Astrocyte of the spinal cord (primary cell): ENCODE measurements at regions not wholly inside any gene's neighbourhood (a gene's known extent, or its start where the extent isn't known, plus 50 kb on each side); places are given as distances from the start of the nearest gene placed in this dataset.

ENCODE experiments used
- DNase-seq: peaks from one replicate; pipeline ENCODE4 v3.0.0; 2011; ENCODE audit warnings: low read depth, low spot score
- H3K4me3 ChIP-seq: 2 replicates; pipeline ENCODE4 v1.5.1; 2011; ENCODE audit warnings: low read depth, mild to moderate bottlenecking, low read length, moderate library complexity
- in situ Hi-C: cut with HindIII; loops from 2 replicates; pipeline ENCODE4 v1.10.0; 2017; ENCODE audit warnings: low sequenced_read_pairs
- TF ChIP-seq, protein P1 (sequence below): IDR thresholded peaks from 2 replicates; pipeline ENCODE4 v1.5.1; 2012; ENCODE audit warnings: low read depth, mild to moderate bottlenecking, low read length, inconsistent platforms

DNA sequence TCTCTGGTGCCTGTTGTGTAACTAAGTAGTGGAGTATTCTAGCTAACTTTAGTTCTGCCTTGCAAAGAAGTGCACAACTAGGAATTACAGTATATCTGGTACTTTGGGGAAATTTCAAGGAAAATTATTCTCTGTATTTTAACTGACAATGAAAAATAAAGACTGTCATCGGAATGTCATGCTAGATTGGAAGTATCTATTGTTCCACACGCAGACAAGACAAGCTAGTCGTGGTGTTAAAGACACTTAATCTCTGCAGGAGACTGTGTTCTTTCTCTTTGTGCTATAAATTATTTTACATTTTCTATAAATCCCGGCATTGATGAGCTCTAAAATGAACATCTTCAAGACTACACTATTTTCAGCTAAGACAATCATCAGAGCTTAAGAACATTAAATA, 1068.8 kb upstream of the ADGRL4 start:
- TF ChIP-seq, protein P1, sequence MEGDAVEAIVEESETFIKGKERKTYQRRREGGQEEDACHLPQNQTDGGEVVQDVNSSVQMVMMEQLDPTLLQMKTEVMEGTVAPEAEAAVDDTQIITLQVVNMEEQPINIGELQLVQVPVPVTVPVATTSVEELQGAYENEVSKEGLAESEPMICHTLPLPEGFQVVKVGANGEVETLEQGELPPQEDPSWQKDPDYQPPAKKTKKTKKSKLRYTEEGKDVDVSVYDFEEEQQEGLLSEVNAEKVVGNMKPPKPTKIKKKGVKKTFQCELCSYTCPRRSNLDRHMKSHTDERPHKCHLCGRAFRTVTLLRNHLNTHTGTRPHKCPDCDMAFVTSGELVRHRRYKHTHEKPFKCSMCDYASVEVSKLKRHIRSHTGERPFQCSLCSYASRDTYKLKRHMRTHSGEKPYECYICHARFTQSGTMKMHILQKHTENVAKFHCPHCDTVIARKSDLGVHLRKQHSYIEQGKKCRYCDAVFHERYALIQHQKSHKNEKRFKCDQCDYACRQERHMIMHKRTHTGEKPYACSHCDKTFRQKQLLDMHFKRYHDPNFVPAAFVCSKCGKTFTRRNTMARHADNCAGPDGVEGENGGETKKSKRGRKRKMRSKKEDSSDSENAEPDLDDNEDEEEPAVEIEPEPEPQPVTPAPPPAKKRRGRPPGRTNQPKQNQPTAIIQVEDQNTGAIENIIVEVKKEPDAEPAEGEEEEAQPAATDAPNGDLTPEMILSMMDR = no peak
- in situ Hi-C loops = no loop called here
- H3K4me3 ChIP-seq = no peak overlapping the region
- DNase-seq = no peak

DNA sequence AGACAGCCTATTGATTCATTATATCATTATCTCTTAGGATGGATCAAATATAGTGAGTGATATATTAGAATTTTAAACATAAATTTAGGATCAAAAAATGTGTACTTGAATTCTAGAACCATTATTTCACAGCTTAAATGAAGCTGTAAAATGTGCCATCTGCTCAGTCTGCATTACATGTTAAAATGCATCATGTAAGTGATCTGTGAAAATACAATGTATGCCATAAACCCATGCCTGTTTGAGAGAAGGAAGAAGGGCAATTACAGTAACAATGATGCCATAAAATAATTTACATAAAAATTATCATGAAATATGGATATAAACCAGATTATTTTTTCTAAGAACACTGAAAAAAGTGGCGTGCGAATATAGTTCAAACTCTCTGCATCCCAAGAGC, 1066.0 kb upstream of the ADGRL4 start:
- no peak for DNase-seq
- in situ Hi-C loops = no loop called here
- H3K4me3 ChIP-seq = no peak overlapping the region
- TF ChIP-seq, protein P1 = no peak

- H3K4me3 ChIP-seq = no peak overlapping the region
- in situ Hi-C loops = no loop called here
- TF ChIP-seq, protein P1 = no peak
- DNase-seq = peak; percentile 15
Observed at GRCh38 chr1:80066060-80066459, 1059.5 kb upstream of the ADGRL4 start.

DNA sequence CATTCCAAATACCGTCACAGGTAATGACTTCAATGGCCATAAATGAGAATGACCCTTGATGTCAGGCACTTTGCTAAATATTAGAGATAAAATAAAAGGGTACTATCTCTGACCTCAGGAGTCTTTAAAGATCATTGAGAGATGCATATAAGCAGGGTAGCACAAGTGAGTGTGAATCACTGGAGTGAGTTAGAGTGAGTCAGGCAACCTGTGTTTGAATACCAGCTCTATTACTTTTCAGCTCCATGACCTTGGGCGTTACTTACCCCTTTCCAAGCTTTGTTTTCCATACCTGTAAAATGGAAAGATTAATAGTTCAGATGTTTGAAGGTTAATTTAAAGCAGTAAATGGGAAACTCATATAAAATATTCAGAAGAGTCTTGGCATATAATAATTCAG, 1058.0 kb upstream of the ADGRL4 start:
- peak; percentile 26 for DNase-seq
- in situ Hi-C loops = no loop called here
- TF ChIP-seq, protein P1 = no peak
- H3K4me3 ChIP-seq = no peak overlapping the region

DNA sequence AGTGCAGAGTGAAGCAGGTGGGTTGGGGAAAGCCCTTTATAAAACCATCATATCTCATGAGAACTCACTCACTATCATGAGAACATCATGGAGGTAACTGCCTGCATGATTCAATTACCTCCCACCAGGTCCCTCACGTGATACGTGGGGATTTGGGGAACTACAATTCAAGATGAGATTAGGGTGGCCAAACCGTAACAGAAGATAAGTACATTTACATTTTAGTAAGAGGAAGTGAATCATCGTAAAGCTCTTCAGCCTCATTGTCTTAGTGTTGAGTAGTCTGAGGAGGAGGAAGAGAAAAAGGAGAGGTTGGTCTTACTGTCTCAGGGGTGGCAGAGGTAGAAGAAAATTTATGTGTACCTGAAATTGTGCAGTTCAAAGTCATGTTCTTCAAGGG, 1053.4 kb upstream of the ADGRL4 start:
- no peak for DNase-seq
- no peak overlapping the region for H3K4me3 ChIP-seq
- in situ Hi-C loops = no loop called here
- TF ChIP-seq, protein P1 = no peak

- in situ Hi-C loops = no loop called here
- H3K4me3 ChIP-seq = no peak overlapping the region
- no peak for DNase-seq
- TF ChIP-seq, protein P1 = no peak
Observed at GRCh38 chr1:80056179-80056578, 1049.6 kb upstream of the ADGRL4 start.

DNA sequence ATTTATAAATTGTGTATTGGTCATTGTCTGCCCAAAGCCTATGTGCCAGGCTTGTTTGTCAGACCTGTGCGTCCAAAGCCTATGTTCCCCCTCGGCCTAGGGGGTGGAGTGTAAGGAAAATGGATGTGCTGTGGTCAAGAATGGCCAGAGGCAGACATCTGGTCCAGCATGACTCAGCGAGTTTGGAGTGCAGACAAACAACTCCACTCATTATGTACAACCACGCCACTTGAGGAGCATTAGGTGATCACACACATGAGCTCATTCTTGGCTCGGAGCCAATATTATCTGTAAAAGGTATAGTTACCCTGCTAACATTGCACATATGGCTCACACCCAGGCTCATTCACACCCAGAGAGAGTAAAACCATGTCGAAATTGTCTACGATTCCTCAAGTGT, 1047.6 kb upstream of the ADGRL4 start:
- DNase-seq = peak; percentile 89

More for the DNA sequence above, 1047.6 kb upstream of the ADGRL4 start:
- TF ChIP-seq, protein P1 = no peak
- H3K4me3 ChIP-seq = no peak overlapping the region
- in situ Hi-C loops = no loop called here
